ENCODE measurements at regions not wholly inside any gene's neighbourhood (a gene's known extent, or its start where the extent isn't known, plus 50 kb on each side); places are given as distances from the start of the nearest gene placed in this dataset.

- TF ChIP-seq SPI1 (IDR thresholded peaks at IDR 0.05; ENCODE audit: borderline replicate concordance, low read depth) (no peak), GABPA (IDR thresholded peaks at IDR 0.05; ENCODE audit: low read depth) (no peak), REST (IDR thresholded peaks at IDR 0.05; ENCODE audit: insufficient replicate concordance, low read depth) (no peak), POLR2AphosphoS5 (IDR thresholded peaks at IDR 0.05; ENCODE audit: low read depth) (no peak), CTCF (IDR thresholded peaks at IDR 0.05; ENCODE audit: insufficient read depth, low read length) (no peak)
Measured at GRCh38 chr2:144943986-144944385, 424.1 kb upstream of the ZEB2 start.

GRCh38 chr2:144943293-144943941 lies 423.5 kb upstream of the ZEB2 start:
- Histone ChIP-seq H3K27ac (replicated peaks) (no peak overlapping the region), H3K27me3 (ENCODE audit: insufficient read depth, poor library complexity, severe bottlenecking) (no peaks in the 10 kb centered on the region), H3K4me3 (replicated peaks; ENCODE audit: insufficient read depth, low read length) (no peak overlapping the region)
- DNase-seq (ENCODE audit: low read depth in 1 of 2, low spot score in 1 of 2): no peak
- TF ChIP-seq REST (IDR thresholded peaks at IDR 0.05; ENCODE audit: insufficient replicate concordance, low read depth): no peak
- no peak for TF ChIP-seq CTCF (IDR thresholded peaks at IDR 0.05; ENCODE audit: insufficient read depth, low read length)
- no peak for TF ChIP-seq SPI1 (IDR thresholded peaks at IDR 0.05; ENCODE audit: borderline replicate concordance, low read depth)
- TF ChIP-seq GABPA (IDR thresholded peaks at IDR 0.05; ENCODE audit: low read depth): no peak
- no peak for TF ChIP-seq POLR2AphosphoS5 (IDR thresholded peaks at IDR 0.05; ENCODE audit: low read depth)

More at GRCh38 chr2:144943986-144944385, 424.1 kb upstream of the ZEB2 start:
- DNase-seq (ENCODE audit: low read depth in 1 of 2, low spot score in 1 of 2): no peak
- H3K27me3 ChIP-seq (ENCODE audit: insufficient read depth, poor library complexity, severe bottlenecking): no peaks in the 10 kb centered on the region
- no peak overlapping the region for H3K4me3 ChIP-seq (replicated peaks; ENCODE audit: insufficient read depth, low read length)
- H3K27ac ChIP-seq (replicated peaks): no peak overlapping the region

- no peak for DNase-seq (ENCODE audit: low read depth in 1 of 2, low spot score in 1 of 2)
- H3K4me3 ChIP-seq (replicated peaks; ENCODE audit: insufficient read depth, low read length): no peak overlapping the region
- H3K27me3 ChIP-seq (ENCODE audit: insufficient read depth, poor library complexity, severe bottlenecking): no peaks in the 10 kb centered on the region
- TF ChIP-seq SPI1 (IDR thresholded peaks at IDR 0.05; ENCODE audit: borderline replicate concordance, low read depth) (no peak), REST (IDR thresholded peaks at IDR 0.05; ENCODE audit: insufficient replicate concordance, low read depth) (no peak), CTCF (IDR thresholded peaks at IDR 0.05; ENCODE audit: insufficient read depth, low read length) (no peak), GABPA (IDR thresholded peaks at IDR 0.05; ENCODE audit: low read depth) (no peak), POLR2AphosphoS5 (IDR thresholded peaks at IDR 0.05; ENCODE audit: low read depth) (no peak)
- no peak overlapping the region for H3K27ac ChIP-seq (replicated peaks)
Measured at GRCh38 chr2:144942516-144943256, 422.8 kb upstream of the ZEB2 start.

Data from HL-60 (cell line).